Pancreas (tissue), 10 donors: ENCODE measurements at regions not wholly inside any gene's neighbourhood (a gene's known extent, or its start where the extent isn't known, plus 50 kb on each side); places are given as distances from the start of the nearest gene placed in this dataset.

Experiments used
- ATAC-seq, 4 donors: fragments of 200-7000 bp; cut with Tn5 transposase; one replicate each; pipeline versions ENCODE4 v1.8.0 to v1.9.1; 2020; ENCODE audit warnings: mild to moderate bottlenecking in 4 of 4, moderate library complexity in 4 of 4
- DNase-seq, 6 donors: peaks; one replicate each; pipeline ENCODE4 v3.0.0-alpha.2; 2020
- FAIRE-seq: peaks from 2 replicates; lab custom pipeline; 2012; peaks lifted over from hg19 to GRCh38; lab: Jason Lieb, UNC
- H3K27ac ChIP-seq, 4 donors: fragments of 200-600 bp; sonication (generic); 1 replicate in 3 of 4; 2 replicates in 1 of 4; pipeline versions ENCODE4 v1.5.0 to v1.8.0; 2020
- H3K27me3 ChIP-seq, 4 donors: fragments of 200-600 bp; one replicate each; pipeline ENCODE4 v1.8.0; 2021
- H3K36me3 ChIP-seq, 3 donors: fragments of 200-600 bp; sonication (generic) in 1 of 3; one replicate each; pipeline versions ENCODE4 v1.5.0 to v1.8.0; 2020 to 2021
- H3K4me1 ChIP-seq, 3 donors: fragments of 200-600 bp; one replicate each; pipeline ENCODE4 v1.8.0; 2021
- H3K4me3 ChIP-seq, 4 donors: fragments of 200-600 bp; sonication (generic) in 2 of 4; one replicate each; pipeline versions ENCODE4 v1.5.0 to v1.8.0; 2020 to 2021
- H3K9me3 ChIP-seq, 4 donors: fragments of 200-600 bp; one replicate each; pipeline ENCODE4 v1.8.0; 2021
- CTCF ChIP-seq, 4 donors: fragments of 200-600 bp; sonication (generic) in 3 of 4; IDR thresholded peaks; one replicate each; pipeline versions ENCODE4 v1.5.0 to v1.8.0; 2021; ENCODE audit warnings: antibody characterized with exemption in 4 of 4
- WGBS, 2 donors: extraction: QIAGEN DNeasy Blood & Tissue Kit; methylation state at CpG; one replicate each; pipeline ENCODE4 v1.1.7; 2013; 5-methylcytosine and 5-hydroxymethylcytosine counted together
- intact Hi-C, 3 donors: fragments of 100-400 bp; cut with DNase I; formaldehyde crosslinking; loops; one replicate each; pipeline versions ENCODE4 v1.11.1 to v1.14.2; 2022
- donor health status: healthy with polysubstance abuse.
- donor health status: DM: no; HTN: no; CAD: no; lungs with moderate emphysema.
- donor health status: DM: no; HTN: no; CAD: no.
- donor health status: control.
- donor health status: control.
- donor health status: Bipolar disorder and iron deficiency.
- donor health status: DM: yes; HTN: yes; CAD: no.
- donor health status: DM: no; HTN: no; CAD: no.
- donor health status: DM: no; HTN: no; CAD: no.
- donor health status: DM: yes; HTN: yes; CAD: no.

DNA sequence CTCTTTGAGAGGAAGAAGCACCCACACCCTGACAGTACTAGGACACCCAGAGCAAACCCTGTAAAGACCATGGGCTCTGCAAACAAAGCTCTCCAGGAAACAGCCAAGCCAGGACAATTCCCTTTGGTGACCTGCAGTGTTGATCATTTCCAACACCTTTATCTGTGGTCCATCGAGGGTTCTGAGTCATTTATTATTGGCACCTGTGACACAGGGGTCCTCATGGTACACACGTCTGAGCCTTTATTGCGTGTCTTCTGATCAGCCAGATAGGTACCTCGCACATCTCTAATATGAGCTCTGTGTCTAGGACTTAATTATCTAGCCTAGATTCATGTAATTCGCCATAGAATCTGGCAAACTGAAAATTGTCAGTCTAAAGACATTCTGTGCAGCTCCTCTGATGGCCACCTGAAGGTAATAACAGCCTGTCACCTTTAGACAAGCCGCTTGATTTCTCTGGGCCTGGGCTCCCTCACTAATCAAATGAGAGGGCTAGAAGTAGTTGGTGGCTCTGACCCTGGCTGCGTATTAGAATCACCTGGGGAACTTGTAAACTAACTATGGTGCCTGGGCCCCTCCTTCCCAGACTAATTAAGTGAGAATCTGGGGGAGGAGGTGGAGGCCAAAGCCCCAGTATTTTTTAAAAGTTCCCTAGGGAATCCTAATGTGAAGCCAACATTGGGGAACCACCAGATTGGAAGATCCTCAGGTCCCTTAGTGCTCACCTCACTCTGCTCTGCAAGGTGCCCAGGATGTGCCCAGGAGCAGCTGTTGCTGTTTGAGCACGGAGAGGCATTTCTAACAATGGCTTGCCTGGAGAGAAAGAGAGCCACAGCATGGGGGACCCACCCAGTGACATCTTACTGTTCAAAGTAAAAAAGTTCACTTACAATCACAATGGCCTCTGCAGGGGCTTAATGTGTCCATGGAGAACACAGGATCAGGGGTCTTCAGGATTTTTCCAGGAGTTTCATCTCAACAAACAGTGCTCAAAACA, 122.0 kb upstream of the ARID1B start:
- Histone ChIP-seq H3K4me3 (no peak overlapping the region), H3K27ac (no peak overlapping the region), H3K9me3 (no peaks in the 10 kb centered on the region), H3K27me3 (no peaks in the 10 kb centered on the region), H3K36me3 (no peaks in the 10 kb centered on the region), H3K4me1 (peaks cover 0 to 3% (median 0%) of the 10 kb centered on the region in 3 donors)
- intact Hi-C loops: no loop called here
- FAIRE-seq (no peak), ATAC-seq (no peak), DNase-seq (no peak)
- WGBS, 2 donors: 81 to 87% methylated on average over 8 of the region's 8 CpGs
- no peak for TF ChIP-seq CTCF (IDR thresholded peaks at IDR 0.05)

GRCh38 chr6:156652231-156652750, 124.9 kb upstream of the ARID1B start:
- no peak for ATAC-seq
- FAIRE-seq: no peak
- Histone ChIP-seq H3K4me1 (no peaks in the 10 kb centered on the region), H3K27ac (no peak overlapping the region), H3K9me3 (no peaks in the 10 kb centered on the region), H3K4me3 (no peak overlapping the region), H3K36me3 (no peaks in the 10 kb centered on the region), H3K27me3 (no peaks in the 10 kb centered on the region)
- no peak for DNase-seq
- intact Hi-C loops: no loop called here
- 94 to 95% methylated on average over 5 of the region's 5 CpGs for WGBS, 2 donors
- TF ChIP-seq CTCF (IDR thresholded peaks at IDR 0.05): no peak

GRCh38 chr6:156651486-156651885, 125.7 kb upstream of the ARID1B start:
- intact Hi-C loops: no loop called here
- no peak overlapping the region for H3K27ac ChIP-seq
- 82 to 89% methylated on average over 8 of the region's 8 CpGs for WGBS, 2 donors
- no peak for DNase-seq
- TF ChIP-seq CTCF (IDR thresholded peaks at IDR 0.05): no peak
- H3K27me3 ChIP-seq: no peaks in the 10 kb centered on the region
- H3K36me3 ChIP-seq: no peaks in the 10 kb centered on the region
- peak in 2 of 4 donors; percentile 21 to 37 for ATAC-seq
- no peak for FAIRE-seq
- H3K4me3 ChIP-seq: no peak overlapping the region
- no peaks in the 10 kb centered on the region for H3K4me1 ChIP-seq
- no peaks in the 10 kb centered on the region for H3K9me3 ChIP-seq

DNA sequence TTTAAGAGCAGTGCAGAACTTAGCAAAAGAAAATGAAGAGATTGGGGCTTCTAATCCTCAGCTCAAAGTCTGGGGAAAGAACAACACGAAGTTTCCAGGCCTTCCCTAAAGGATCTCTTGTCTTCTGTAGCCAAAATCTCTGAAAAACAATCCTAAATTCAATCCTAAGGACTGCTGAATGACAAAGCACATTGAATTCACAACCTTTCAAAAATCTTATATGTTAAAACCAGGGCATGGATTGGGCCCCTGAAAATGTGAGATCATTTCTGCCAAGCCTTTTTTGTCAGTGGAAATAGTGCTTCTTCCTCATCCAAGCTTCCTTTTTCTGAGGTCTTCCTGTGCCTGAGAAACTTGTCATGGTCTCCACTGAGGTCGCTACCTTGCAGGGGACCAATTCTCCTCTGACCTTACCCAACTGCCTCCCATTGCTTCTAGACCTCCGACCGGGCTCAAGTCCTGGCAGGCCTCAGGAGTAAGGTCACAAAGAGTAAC, 126.2 kb upstream of the ARID1B start:
- no peak for FAIRE-seq

More for the DNA sequence above, 126.2 kb upstream of the ARID1B start:
- Histone ChIP-seq H3K4me3 (no peak overlapping the region), H3K9me3 (no peaks in the 10 kb centered on the region), H3K27ac (no peak overlapping the region), H3K4me1 (no peaks in the 10 kb centered on the region), H3K36me3 (no peaks in the 10 kb centered on the region), H3K27me3 (no peaks in the 10 kb centered on the region)
- ATAC-seq (no peak), DNase-seq (no peak)
- intact Hi-C loops: no loop called here
- 87 to 91% methylated on average over 4 of the region's 4 CpGs for WGBS, 2 donors
- no peak for TF ChIP-seq CTCF (IDR thresholded peaks at IDR 0.05)
